ENCODE measurements at regions not wholly inside any gene's neighbourhood (a gene's known extent, or its start where the extent isn't known, plus 50 kb on each side); places are given as distances from the start of the nearest gene placed in this dataset.

DNA sequence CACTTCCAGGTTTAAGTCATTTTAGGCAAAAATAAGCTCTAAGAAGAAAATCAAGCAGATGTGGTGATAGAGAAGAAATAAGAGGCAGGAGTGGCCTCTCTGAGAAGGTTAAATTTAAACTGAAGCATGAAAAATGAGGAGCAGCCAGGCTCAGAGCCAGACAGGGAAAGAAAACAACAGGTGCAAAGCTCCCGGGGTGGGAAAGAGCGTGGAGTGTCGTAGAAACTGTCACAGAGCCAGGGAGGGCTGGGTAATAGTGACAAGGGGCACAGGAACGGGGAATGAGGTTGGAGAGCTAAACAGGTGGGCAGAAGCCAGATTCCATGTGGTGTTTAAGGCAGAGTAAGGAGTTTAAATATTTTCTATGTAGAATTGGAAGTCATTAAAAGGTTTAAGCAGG lies 132.1 kb upstream of the BLID start:
- no peak for TF ChIP-seq FOXP2 (optimal IDR thresholded peaks at IDR 0.05; ENCODE audit: control extremely low read depth, extremely low read length, insufficient read depth)
- no peak for TF ChIP-seq POLR2AphosphoS5 (IDR thresholded peaks at IDR 0.05; ENCODE audit: borderline replicate concordance, low read depth, low read length)
- TF ChIP-seq EZH2 (IDR thresholded peaks at IDR 0.05) = no peak

Data from SK-N-MC (cell line).